ENCODE measurements at regions not wholly inside any gene's neighbourhood (a gene's known extent, or its start where the extent isn't known, plus 50 kb on each side); places are given as distances from the start of the nearest gene placed in this dataset.
A peak's percentile ranks its signal among the peaks of the same experiment; 100 is the strongest.

GRCh38 chr2:217220228-217221013 lies 360.6 kb upstream of the TNP1 start:
- Histone ChIP-seq H3K4me3 (ENCODE audit: low read depth, low read length) (no peak overlapping the region), H3K4me1 (ENCODE audit: control insufficient read depth, insufficient read depth, low read length) (no peaks in the 10 kb centered on the region), H3K27ac (ENCODE audit: low read depth, low read length) (no peak overlapping the region), H3K9me3 (ENCODE audit: control insufficient read depth, insufficient read depth, low read length) (no peaks in the 10 kb centered on the region), H3K9ac (ENCODE audit: low read depth, low read length) (no peak overlapping the region), H3K36me3 (ENCODE audit: control insufficient read depth, insufficient read depth, low read length) (no peaks in the 10 kb centered on the region), H3K27me3 (ENCODE audit: control insufficient read depth, insufficient read depth, low read length) (no peaks in the 10 kb centered on the region)

- H3K4me3 ChIP-seq (ENCODE audit: low read depth, low read length) = no peak overlapping the region
- no peak overlapping the region for H3K27ac ChIP-seq (ENCODE audit: low read depth, low read length)
- H3K4me1 ChIP-seq (ENCODE audit: control insufficient read depth, insufficient read depth, low read length) = no peaks in the 10 kb centered on the region
- no peaks in the 10 kb centered on the region for H3K9me3 ChIP-seq (ENCODE audit: control insufficient read depth, insufficient read depth, low read length)
- H3K27me3 ChIP-seq (ENCODE audit: control insufficient read depth, insufficient read depth, low read length) = no peaks in the 10 kb centered on the region
- no peak overlapping the region for H3K9ac ChIP-seq (ENCODE audit: low read depth, low read length)
- no peaks in the 10 kb centered on the region for H3K36me3 ChIP-seq (ENCODE audit: control insufficient read depth, insufficient read depth, low read length)
Observed at GRCh38 chr2:217219164-217219520, 359.3 kb upstream of the TNP1 start.

GRCh38 chr2:217218269-217219163 lies 358.7 kb upstream of the TNP1 start:
- H3K9me3 ChIP-seq (ENCODE audit: control insufficient read depth, insufficient read depth, low read length) = no peaks in the 10 kb centered on the region
- H3K9ac ChIP-seq (ENCODE audit: low read depth, low read length) = no peak overlapping the region
- H3K27ac ChIP-seq (ENCODE audit: low read depth, low read length) = no peak overlapping the region
- H3K27me3 ChIP-seq (ENCODE audit: control insufficient read depth, insufficient read depth, low read length) = no peaks in the 10 kb centered on the region
- no peaks in the 10 kb centered on the region for H3K36me3 ChIP-seq (ENCODE audit: control insufficient read depth, insufficient read depth, low read length)
- H3K4me3 ChIP-seq (ENCODE audit: low read depth, low read length) = no peak overlapping the region
- no peaks in the 10 kb centered on the region for H3K4me1 ChIP-seq (ENCODE audit: control insufficient read depth, insufficient read depth, low read length)

DNA sequence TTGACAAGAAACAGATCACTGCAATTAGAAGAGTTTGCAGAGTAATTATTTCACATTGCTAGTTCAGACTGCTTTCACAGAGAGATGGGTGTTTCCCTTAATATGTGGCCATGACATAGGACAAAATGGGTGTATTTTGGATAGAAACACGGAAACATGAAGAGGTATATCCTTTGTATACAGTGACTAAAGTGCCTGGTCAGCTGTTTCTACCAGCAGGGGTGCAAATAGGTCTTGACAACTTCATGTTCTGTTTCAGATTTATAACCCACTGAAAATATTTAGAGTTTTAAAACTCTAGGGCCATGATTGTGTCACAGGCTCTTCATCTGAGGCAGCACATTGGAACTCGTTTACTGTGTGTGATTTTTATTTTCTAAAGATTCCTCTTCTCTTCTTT lies 357.1 kb upstream of the TNP1 start:
- Histone ChIP-seq H3K36me3 (ENCODE audit: control insufficient read depth, insufficient read depth, low read length) (no peaks in the 10 kb centered on the region), H3K9me3 (ENCODE audit: control insufficient read depth, insufficient read depth, low read length) (no peaks in the 10 kb centered on the region), H3K27ac (ENCODE audit: low read depth, low read length) (no peak overlapping the region), H3K27me3 (ENCODE audit: control insufficient read depth, insufficient read depth, low read length) (no peaks in the 10 kb centered on the region), H3K4me1 (ENCODE audit: control insufficient read depth, insufficient read depth, low read length) (no peaks in the 10 kb centered on the region), H3K4me3 (ENCODE audit: low read depth, low read length) (no peak overlapping the region), H3K9ac (ENCODE audit: low read depth, low read length) (no peak overlapping the region)

GRCh38 chr2:217216316-217216715 lies 356.5 kb upstream of the TNP1 start:
- Histone ChIP-seq H3K9me3 (ENCODE audit: control insufficient read depth, insufficient read depth, low read length) (no peaks in the 10 kb centered on the region), H3K4me1 (ENCODE audit: control insufficient read depth, insufficient read depth, low read length) (no peaks in the 10 kb centered on the region), H3K36me3 (ENCODE audit: control insufficient read depth, insufficient read depth, low read length) (no peaks in the 10 kb centered on the region), H3K9ac (ENCODE audit: low read depth, low read length) (no peak overlapping the region), H3K27ac (ENCODE audit: low read depth, low read length) (no peak overlapping the region), H3K27me3 (ENCODE audit: control insufficient read depth, insufficient read depth, low read length) (no peaks in the 10 kb centered on the region), H3K4me3 (ENCODE audit: low read depth, low read length) (no peak overlapping the region)

GRCh38 chr2:217215877-217216276 lies 356.0 kb upstream of the TNP1 start:
- no peak overlapping the region for H3K9ac ChIP-seq (ENCODE audit: low read depth, low read length)
- no peaks in the 10 kb centered on the region for H3K4me1 ChIP-seq (ENCODE audit: control insufficient read depth, insufficient read depth, low read length)
- H3K9me3 ChIP-seq (ENCODE audit: control insufficient read depth, insufficient read depth, low read length) = no peaks in the 10 kb centered on the region
- no peaks in the 10 kb centered on the region for H3K36me3 ChIP-seq (ENCODE audit: control insufficient read depth, insufficient read depth, low read length)
- no peak overlapping the region for H3K4me3 ChIP-seq (ENCODE audit: low read depth, low read length)
- H3K27me3 ChIP-seq (ENCODE audit: control insufficient read depth, insufficient read depth, low read length) = no peaks in the 10 kb centered on the region
- H3K27ac ChIP-seq (ENCODE audit: low read depth, low read length) = no peak overlapping the region

DNA sequence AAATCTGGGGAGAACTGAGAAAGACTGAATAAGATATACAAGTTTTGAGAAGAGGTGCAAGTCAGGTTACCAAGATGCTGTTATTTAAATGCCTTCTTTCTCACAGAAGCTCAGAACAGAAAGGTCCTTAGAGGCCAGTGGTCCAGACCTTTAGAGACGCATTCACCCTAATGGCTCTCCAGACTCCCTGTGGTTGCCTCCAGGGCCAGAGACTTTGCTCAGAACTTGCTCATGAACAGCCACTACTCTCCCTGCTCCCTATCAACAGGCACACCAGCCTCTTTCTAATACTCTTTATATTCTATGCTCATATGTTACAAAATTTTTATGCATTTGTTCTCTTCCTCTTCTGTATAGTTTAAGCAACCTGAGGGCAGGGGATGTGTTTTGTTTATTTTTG lies 349.0 kb upstream of the TNP1 start:
- Histone ChIP-seq H3K4me3 (ENCODE audit: low read depth, low read length) (no peak overlapping the region), H3K27ac (ENCODE audit: low read depth, low read length) (peak overlapping the region; percentile 56), H3K9ac (ENCODE audit: low read depth, low read length) (no peak overlapping the region), H3K36me3 (ENCODE audit: control insufficient read depth, insufficient read depth, low read length) (no peaks in the 10 kb centered on the region), H3K4me1 (ENCODE audit: control insufficient read depth, insufficient read depth, low read length) (peaks cover 17% of the 10 kb centered on the region), H3K9me3 (ENCODE audit: control insufficient read depth, insufficient read depth, low read length) (no peaks in the 10 kb centered on the region), H3K27me3 (ENCODE audit: control insufficient read depth, insufficient read depth, low read length) (no peaks in the 10 kb centered on the region)

GRCh38 chr2:217207699-217208010 lies 347.8 kb upstream of the TNP1 start:
- H3K27me3 ChIP-seq (ENCODE audit: control insufficient read depth, insufficient read depth, low read length) = no peaks in the 10 kb centered on the region
- H3K4me3 ChIP-seq (ENCODE audit: low read depth, low read length) = no peak overlapping the region

DNA sequence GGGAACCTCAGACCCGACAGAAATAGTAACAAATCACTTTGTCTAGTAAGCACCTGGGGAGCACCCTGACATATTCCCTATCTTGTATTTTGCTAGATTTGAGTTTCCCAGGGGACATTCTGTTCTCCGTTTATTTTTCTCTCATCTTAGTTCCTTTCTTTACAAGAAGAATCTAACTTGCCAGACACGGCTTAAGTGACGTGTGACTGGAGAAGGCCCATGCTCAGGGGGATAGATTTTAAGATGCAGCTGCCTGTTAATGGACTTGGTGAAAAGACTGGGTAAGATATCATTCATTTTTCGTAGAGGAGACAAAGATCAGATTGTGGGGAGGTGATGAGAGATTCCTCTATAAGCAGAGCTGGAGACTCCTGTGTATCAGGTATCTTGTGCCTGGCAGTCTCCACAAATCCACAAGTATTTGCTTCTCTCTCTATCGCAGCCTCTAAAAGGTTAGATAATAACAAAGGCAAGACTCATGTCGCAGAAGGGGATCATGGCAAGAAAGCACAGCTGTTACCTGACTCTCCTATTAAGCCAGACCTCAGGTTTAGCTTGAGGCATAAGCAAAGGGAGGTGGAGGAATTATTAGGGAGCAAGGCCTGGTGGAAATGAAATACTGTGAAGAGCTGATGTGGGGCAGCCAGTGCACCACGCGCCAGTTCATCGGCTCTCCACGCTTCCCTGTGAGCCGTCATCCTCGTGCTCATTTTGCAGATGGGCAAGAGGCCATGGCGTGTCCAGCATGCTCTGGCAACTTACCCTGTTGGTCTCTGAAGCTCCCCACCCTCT lies 347.2 kb upstream of the TNP1 start:
- H3K9me3 ChIP-seq (ENCODE audit: control insufficient read depth, insufficient read depth, low read length) = no peaks in the 10 kb centered on the region
- no peak overlapping the region for H3K4me3 ChIP-seq (ENCODE audit: low read depth, low read length)
- H3K27ac ChIP-seq (ENCODE audit: low read depth, low read length) = no peak overlapping the region
- no peaks in the 10 kb centered on the region for H3K36me3 ChIP-seq (ENCODE audit: control insufficient read depth, insufficient read depth, low read length)
- no peak overlapping the region for H3K9ac ChIP-seq (ENCODE audit: low read depth, low read length)
- H3K4me1 ChIP-seq (ENCODE audit: control insufficient read depth, insufficient read depth, low read length) = peaks cover 17% of the 10 kb centered on the region
- H3K27me3 ChIP-seq (ENCODE audit: control insufficient read depth, insufficient read depth, low read length) = no peaks in the 10 kb centered on the region

More at GRCh38 chr2:217207699-217208010, 347.8 kb upstream of the TNP1 start:
- Histone ChIP-seq H3K9ac (ENCODE audit: low read depth, low read length) (no peak overlapping the region), H3K9me3 (ENCODE audit: control insufficient read depth, insufficient read depth, low read length) (no peaks in the 10 kb centered on the region), H3K4me1 (ENCODE audit: control insufficient read depth, insufficient read depth, low read length) (peaks cover 17% of the 10 kb centered on the region), H3K27ac (ENCODE audit: low read depth, low read length) (no peak overlapping the region), H3K36me3 (ENCODE audit: control insufficient read depth, insufficient read depth, low read length) (no peaks in the 10 kb centered on the region)

DNA sequence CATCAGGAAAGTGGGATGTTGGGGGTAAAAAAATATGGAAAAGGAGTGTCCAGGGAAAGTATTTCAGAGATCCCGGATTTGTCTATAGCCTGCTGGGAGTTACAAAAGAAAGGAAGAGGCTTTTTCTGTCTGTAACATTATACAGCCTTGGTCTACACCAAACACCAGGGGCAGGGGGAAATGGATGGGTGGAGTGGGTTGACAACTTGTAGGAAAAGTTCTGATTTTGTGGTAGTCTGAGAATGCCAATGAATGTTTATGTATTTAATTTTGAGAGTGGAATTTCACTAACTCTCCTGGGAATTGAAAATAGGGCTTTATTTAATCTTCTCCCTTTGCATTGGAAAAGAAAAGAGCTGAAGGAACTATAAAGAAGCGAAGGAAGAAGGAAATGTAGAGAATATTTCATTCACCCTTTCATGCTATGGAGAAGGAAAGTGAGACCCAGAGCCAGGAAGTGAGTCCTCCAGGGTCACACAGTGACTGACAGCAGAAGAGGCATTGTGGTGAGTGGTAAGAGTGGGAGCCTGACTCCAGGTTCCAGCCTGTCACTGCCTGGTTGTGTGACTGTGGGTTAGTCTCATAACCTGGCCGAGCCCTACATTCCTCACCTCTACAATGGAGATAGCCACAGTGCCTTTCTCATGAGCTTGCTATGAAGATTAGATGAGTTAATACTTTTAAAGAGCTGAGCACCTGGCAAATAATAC lies 346.3 kb upstream of the TNP1 start:
- Histone ChIP-seq H3K27ac (ENCODE audit: low read depth, low read length) (no peak overlapping the region), H3K36me3 (ENCODE audit: control insufficient read depth, insufficient read depth, low read length) (no peaks in the 10 kb centered on the region), H3K27me3 (ENCODE audit: control insufficient read depth, insufficient read depth, low read length) (no peaks in the 10 kb centered on the region), H3K4me1 (ENCODE audit: control insufficient read depth, insufficient read depth, low read length) (peaks cover 17% of the 10 kb centered on the region), H3K9me3 (ENCODE audit: control insufficient read depth, insufficient read depth, low read length) (no peaks in the 10 kb centered on the region), H3K9ac (ENCODE audit: low read depth, low read length) (no peak overlapping the region), H3K4me3 (ENCODE audit: low read depth, low read length) (no peak overlapping the region)
